ENCODE measurements at regions not wholly inside any gene's neighbourhood (a gene's known extent, or its start where the extent isn't known, plus 50 kb on each side); places are given as distances from the start of the nearest gene placed in this dataset.

DNA sequence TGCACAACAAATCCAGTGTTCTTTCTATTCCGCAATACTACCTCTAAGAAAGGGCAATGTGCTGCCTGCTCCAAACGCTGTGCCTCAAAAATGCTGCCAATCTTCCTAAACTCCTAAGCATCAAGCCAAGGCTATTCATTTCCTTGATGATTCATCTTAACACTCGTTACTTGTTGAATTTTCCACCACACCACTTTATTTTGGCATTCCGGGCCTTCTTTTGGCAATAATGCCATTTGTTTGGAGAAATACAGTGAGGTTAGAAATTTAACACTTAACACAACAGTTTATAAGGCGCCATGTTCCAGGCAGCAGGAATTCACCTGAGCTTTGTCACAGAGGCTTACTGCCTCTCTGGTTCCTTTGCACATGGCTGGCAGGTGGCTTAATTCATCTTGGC, 82.6 kb upstream of the ABCB5 start:
- H4K5ac ChIP-seq (ENCODE audit: insufficient read length, low read depth, low read length) = no peak overlapping the region
- no peak overlapping the region for H2AFZ ChIP-seq (ENCODE audit: low read length)
- H2AK5ac ChIP-seq (ENCODE audit: insufficient read length, low read length) = no peak overlapping the region
- no peak overlapping the region for H2BK120ac ChIP-seq (ENCODE audit: low read depth, low read length, poor library complexity, severe bottlenecking)
- no peak overlapping the region for H3T11ph ChIP-seq (ENCODE audit: low read length)
- H2BK15ac ChIP-seq (ENCODE audit: low read depth, low read length) = no peak overlapping the region
- no peak overlapping the region for H3K9ac ChIP-seq (ENCODE audit: extremely low read depth, insufficient read length, low read length)
- H3K9me3 ChIP-seq (ENCODE audit: control insufficient read depth, low read depth, low read length) = no peaks in the 10 kb centered on the region
- H3K4ac ChIP-seq (ENCODE audit: low read depth, low read length) = no peak overlapping the region
- Mint-ChIP-seq H3K27me3 (ENCODE audit: low read depth) (no peaks in the 10 kb centered on the region), H3K9me3 (peaks cover 1 to 7% of the 10 kb centered on the region in 2 experiments; a peak in 3 of 5 replicates), H3K4me1 (peaks cover 8 to 9% of the 10 kb centered on the region in 2 experiments; a peak in 3 of 4 replicates), H3K36me3 (ENCODE audit: insufficient read depth in 1 of 3, low read depth in 3 of 3) (no peaks in the 10 kb centered on the region; a peak in 1 of 7 replicates), H3K27ac (no peak overlapping the region), H3K4me3 (no peak overlapping the region)
- TF ChIP-seq, protein P1, sequence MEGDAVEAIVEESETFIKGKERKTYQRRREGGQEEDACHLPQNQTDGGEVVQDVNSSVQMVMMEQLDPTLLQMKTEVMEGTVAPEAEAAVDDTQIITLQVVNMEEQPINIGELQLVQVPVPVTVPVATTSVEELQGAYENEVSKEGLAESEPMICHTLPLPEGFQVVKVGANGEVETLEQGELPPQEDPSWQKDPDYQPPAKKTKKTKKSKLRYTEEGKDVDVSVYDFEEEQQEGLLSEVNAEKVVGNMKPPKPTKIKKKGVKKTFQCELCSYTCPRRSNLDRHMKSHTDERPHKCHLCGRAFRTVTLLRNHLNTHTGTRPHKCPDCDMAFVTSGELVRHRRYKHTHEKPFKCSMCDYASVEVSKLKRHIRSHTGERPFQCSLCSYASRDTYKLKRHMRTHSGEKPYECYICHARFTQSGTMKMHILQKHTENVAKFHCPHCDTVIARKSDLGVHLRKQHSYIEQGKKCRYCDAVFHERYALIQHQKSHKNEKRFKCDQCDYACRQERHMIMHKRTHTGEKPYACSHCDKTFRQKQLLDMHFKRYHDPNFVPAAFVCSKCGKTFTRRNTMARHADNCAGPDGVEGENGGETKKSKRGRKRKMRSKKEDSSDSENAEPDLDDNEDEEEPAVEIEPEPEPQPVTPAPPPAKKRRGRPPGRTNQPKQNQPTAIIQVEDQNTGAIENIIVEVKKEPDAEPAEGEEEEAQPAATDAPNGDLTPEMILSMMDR (conservative IDR thresholded peaks at IDR 0.05) = no peak
- no peak overlapping the region for H2BK12ac ChIP-seq (ENCODE audit: insufficient read length, low read depth, low read length)
- H3K18ac ChIP-seq (ENCODE audit: insufficient read length, low read depth, low read length) = no peak overlapping the region
- H3K56ac ChIP-seq (ENCODE audit: insufficient read length, low read depth, low read length) = no peak overlapping the region
- no peak overlapping the region for H3K23ac ChIP-seq (ENCODE audit: insufficient read length, low read depth, low read length)
- no peak overlapping the region for H4K8ac ChIP-seq (replicated peaks; ENCODE audit: insufficient read length, low read depth, low read length)
- H3K23me2 ChIP-seq (ENCODE audit: insufficient read length, low read depth, low read length, poor library complexity, severe bottlenecking) = no peaks in the 10 kb centered on the region
- 0 out of 2 replicates have a peak, but pooled peaks cover 2% of the 10 kb centered on the region for H3K79me2 ChIP-seq (ENCODE audit: insufficient read depth, low read length)
- H4K91ac ChIP-seq (ENCODE audit: insufficient read length, low read depth, low read length) = no peak overlapping the region
- no peak overlapping the region for H3K14ac ChIP-seq (ENCODE audit: insufficient read depth, low read length)
- no peak overlapping the region for H3K27ac ChIP-seq (ENCODE audit: insufficient read length, low read depth, low read length)
- no peak for DNase-seq
- H2BK5ac ChIP-seq (ENCODE audit: insufficient read length, low read length) = no peak overlapping the region
- no peak overlapping the region for H2BK20ac ChIP-seq (ENCODE audit: low read depth, low read length, poor library complexity, severe bottlenecking)
- no peak overlapping the region for H3K4me2 ChIP-seq (ENCODE audit: insufficient read depth, insufficient read length, low read length)
- no peaks in the 10 kb centered on the region for H3K27me3 ChIP-seq (ENCODE audit: insufficient read depth, low read length)
- WGBS (ENCODE audit: extremely low coverage, insufficient read length, low lambda C conversion rate) = no CpG with 5 or more reads among the region's 5 CpGs
- no peaks in the 10 kb centered on the region for H3K79me1 ChIP-seq (ENCODE audit: insufficient read depth, low read depth, low read length, poor library complexity, severe bottlenecking)
- H3K4me1 ChIP-seq (ENCODE audit: insufficient read depth, low read length) = 0 out of 2 replicates have a peak, but pooled peaks cover 2% of the 10 kb centered on the region
- H4K20me1 ChIP-seq (ENCODE audit: control insufficient read depth, insufficient read depth, insufficient read length) = no peaks in the 10 kb centered on the region
